HG02678 (cell line): ENCODE measurements at regions not wholly inside any gene's neighbourhood (a gene's known extent, or its start where the extent isn't known, plus 50 kb on each side); places are given as distances from the start of the nearest gene placed in this dataset.

Experiments used
- ATAC-seq: cut with Tn5 transposase; IDR thresholded peaks from one replicate; pipeline ENCODE4 v1.9.1; 2021; ENCODE audit warnings: mild to moderate bottlenecking, moderate library complexity; ENCODE audit not compliant: unreplicated experiment

GRCh38 chr1:232522189-232522588, 107.7 kb downstream of the SIPA1L2 start:
- ATAC-seq, result no peak

- no peak for ATAC-seq
Measured at GRCh38 chr1:232521660-232522059, 108.3 kb downstream of the SIPA1L2 start.

DNA sequence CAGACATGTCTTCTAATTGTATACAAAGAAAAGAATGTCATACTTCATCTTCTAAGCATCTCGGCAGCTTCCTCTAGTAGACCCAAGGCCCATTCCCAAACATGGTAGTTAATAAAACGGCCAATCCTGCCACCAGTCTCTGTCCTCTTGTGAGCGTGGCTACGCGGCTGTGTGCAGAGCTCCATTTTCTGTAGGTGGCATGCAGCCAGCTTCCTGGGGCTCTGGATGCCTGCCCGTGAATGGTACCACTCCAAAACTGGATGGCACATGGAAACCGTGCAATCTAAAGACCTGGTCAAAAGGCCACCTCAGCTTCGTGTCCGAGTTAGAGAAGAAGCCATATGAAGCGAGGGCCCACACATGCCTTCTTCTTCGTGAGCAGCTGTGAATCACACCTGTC, 110.7 kb downstream of the SIPA1L2 start:
- ATAC-seq, result no peak

DNA sequence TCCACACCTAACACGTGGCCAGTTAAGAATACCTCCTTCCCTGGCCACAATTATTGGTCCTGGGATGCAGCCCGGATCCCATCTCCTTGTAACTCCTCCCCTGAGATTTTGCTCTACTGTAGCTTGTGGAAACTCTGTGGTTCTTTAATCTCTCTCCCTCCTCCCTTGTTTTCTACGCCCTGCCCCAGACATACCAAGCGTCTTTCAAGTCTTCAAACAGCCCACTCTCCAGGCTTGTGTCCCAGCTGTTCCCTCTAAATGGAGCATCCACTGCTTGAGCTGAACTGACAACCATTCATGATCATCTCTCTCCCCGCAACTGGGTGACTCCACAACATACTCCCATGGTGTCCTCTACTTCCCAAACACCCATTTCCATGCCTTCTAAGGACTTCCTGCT, 111.6 kb downstream of the SIPA1L2 start:
- ATAC-seq, result no peak

DNA sequence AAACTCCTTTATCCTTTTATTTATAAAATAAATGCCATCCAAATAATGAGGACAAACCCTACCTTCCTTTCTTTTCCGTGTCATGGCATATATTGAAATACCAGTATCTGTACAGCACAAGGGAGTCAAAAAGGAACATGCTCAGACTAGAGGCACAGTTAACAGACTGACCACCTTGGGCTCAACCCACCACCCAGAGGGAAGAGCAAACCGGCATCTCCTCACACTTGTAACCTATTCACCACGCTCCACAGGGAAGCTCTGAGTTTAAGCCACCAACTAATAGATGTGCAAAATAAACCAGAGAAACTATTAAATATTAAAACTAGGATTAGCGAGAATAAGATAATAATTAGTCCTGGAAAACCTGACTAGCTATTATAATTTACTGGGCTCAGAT, 112.7 kb downstream of the SIPA1L2 start:
- ATAC-seq, result no peak

GRCh38 chr1:232515706-232516105, 114.2 kb downstream of the SIPA1L2 start:
- no peak for ATAC-seq

GRCh38 chr1:232512712-232513111, 117.2 kb downstream of the SIPA1L2 start:
- ATAC-seq, result no peak

GRCh38 chr1:232511172-232511571, 118.8 kb downstream of the SIPA1L2 start:
- no peak for ATAC-seq

DNA sequence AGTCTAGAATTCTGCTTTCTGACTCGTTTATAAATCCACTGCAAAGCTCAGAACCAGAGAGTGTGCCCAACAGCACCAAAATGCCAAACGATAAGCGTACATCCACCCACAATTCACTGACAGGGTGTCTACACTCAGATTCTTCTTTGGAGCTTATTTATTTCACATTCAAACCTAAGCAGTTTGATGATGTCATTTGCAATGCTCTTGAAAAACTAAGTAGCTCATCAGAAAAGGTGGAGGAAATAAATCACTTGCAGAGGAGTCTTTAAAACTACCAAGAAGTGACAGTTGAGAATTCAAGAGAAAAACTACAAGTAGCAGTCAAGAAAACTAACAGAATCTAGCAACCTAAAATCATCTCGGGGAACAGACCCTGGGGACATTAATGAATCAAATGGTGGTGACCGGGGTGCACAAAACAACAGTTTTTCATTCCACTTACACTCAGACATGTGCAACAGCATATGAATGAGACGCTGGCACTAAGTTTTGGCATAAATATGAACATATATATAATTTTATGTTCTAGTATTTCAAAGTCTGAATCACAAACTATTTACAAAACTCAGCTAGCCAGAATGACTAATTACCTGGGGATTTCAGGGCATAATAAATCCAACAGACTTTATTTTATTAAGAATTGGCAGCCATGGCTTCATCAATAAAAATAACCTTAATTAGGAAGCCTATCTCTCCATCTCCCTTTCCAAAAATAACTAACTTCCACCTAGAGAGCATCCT, 119.4 kb downstream of the SIPA1L2 start:
- no peak for ATAC-seq

GRCh38 chr1:232509570-232509969, 120.4 kb downstream of the SIPA1L2 start:
- ATAC-seq, result no peak

DNA sequence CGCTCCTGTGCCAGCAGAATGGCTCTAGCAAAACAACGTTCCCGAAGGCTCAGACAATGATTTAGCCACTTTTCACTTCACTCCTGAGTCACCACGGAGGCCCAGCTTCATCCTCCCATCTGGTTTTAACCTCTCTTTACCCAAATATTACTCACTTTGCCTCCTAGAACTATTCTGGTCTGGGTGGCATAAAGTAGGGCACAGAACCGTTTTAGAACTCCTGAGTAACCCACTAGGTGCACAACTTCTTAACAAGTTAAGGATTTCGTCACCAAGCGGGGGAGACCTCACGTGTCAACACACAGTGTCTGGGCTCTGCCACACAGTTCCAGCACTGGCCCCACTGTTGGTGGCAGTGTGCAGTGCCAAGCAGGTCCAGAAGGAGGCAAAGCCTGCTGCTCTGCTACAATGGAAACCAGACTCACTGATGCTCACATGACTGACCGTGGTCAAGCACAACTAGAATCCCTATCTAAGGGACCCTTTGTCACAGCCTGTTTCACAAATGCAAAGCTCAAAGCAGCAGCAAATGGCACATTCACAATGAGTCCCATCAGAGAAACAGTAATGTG, 121.7 kb downstream of the SIPA1L2 start:
- ATAC-seq, result no peak

DNA sequence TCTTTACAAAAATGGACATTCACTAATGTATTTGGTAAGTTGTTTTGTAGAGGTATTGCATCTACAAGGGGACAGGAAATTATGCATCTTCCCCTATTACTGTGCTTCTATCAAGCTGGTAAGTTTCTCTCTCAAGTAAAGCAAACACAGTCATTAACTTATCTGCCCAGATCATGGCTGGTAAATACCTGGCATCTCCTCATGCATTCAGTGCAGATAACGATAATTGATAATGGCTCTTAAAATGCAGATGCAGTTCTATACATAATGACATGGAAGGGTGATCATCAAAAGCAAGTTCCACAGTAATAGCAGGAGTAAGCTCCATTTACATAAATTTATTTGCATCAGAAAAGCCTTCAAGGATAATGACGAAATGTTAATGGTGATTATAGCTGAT, 122.4 kb downstream of the SIPA1L2 start:
- no peak for ATAC-seq

- ATAC-seq, result no peak
Measured at GRCh38 chr1:232505884-232506283, 124.0 kb downstream of the SIPA1L2 start.

GRCh38 chr1:232504651-232505050, 125.3 kb downstream of the SIPA1L2 start:
- no peak for ATAC-seq

- no peak for ATAC-seq
Measured at GRCh38 chr1:232503497-232503896, 126.4 kb downstream of the SIPA1L2 start.

DNA sequence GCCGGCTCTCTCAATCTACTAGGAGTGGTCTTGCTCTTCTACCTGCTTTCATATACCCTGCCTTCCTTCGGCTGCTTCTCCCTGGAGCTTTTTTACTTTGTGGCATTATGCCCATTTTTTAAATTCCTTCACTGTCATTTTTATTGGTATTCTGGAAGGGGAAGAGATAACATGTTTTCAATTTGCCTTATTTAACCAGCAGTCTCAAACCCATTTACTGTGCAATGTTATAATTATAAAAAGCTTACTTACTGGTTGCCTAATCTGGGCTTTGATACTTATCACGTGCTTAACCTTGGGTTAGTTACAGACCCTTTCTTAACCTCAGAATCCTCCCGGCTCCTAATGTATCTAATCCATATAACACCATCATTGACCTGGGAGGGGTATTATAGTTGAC, 128.1 kb downstream of the SIPA1L2 start:
- no peak for ATAC-seq

- ATAC-seq, result no peak
Measured at GRCh38 chr1:232499188-232499587, 130.7 kb downstream of the SIPA1L2 start.

- no peak for ATAC-seq
Measured at GRCh38 chr1:232493869-232494268, 136.1 kb downstream of the SIPA1L2 start.

- ATAC-seq, result no peak
Measured at GRCh38 chr1:232489256-232489655, 140.7 kb downstream of the SIPA1L2 start.

GRCh38 chr1:232487236-232487635, 142.7 kb downstream of the SIPA1L2 start:
- no peak for ATAC-seq

GRCh38 chr1:232486454-232487207, 143.3 kb downstream of the SIPA1L2 start:
- no peak for ATAC-seq

DNA sequence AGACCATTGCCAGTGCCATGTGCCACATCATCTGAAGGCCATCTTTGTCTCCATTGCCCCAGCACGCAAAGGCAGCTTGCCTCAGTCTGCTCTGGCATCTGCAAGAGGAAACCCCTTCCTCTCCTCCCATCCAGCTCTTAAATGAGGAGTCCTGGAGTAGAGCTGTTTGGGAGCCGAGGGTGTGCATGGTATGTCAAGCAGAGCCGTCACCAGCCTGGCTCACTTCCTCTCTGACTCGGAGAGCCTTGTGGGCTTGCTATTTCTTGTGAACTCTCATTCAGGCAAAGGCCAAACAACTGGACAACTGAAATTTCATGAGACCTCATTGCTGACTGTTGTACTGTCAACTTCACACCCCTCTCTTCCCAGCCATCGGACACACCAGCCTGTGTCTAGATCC, 143.9 kb downstream of the SIPA1L2 start:
- ATAC-seq, result no peak
